Mononuclear cell (primary cell): ENCODE measurements at regions not wholly inside any gene's neighbourhood (a gene's known extent, or its start where the extent isn't known, plus 50 kb on each side); places are given as distances from the start of the nearest gene placed in this dataset.
"Not testable (repeated sequence)": the region's sequence is repeated elsewhere in the genome, so short reads cannot be mapped to it uniquely, and the experiment has no call there.

ENCODE experiments used
- H3K27me3 ChIP-seq: 2 replicates; pipeline ENCODE4 v1.6.0; 2011; ENCODE audit warnings: low read length, control low read depth; ENCODE audit not compliant: insufficient read depth
- H3K4me1 ChIP-seq: 2 replicates; pipeline ENCODE4 v1.5.1; 2011; ENCODE audit warnings: mild to moderate bottlenecking, low read length, control low read depth; ENCODE audit not compliant: insufficient read depth
- H3K4me3 ChIP-seq: 2 replicates; pipeline ENCODE4 v1.5.1; 2011; ENCODE audit warnings: mild to moderate bottlenecking, low read length, moderate library complexity
- H3K9me3 ChIP-seq: 2 replicates; pipeline ENCODE4 v1.5.1; 2011; ENCODE audit warnings: low read depth, mild to moderate bottlenecking, control low read depth, low read length

GRCh38 chr10:64708884-64709681 is 1187.9 kb downstream of the REEP3 start:
- Histone ChIP-seq H3K4me3 (no peak overlapping the region), H3K9me3 (no peaks in the 10 kb centered on the region), H3K27me3 (no peaks in the 10 kb centered on the region), H3K4me1 (no peaks in the 10 kb centered on the region)

- Histone ChIP-seq H3K9me3 (no peaks in the 10 kb centered on the region), H3K4me3 (no peak overlapping the region), H3K4me1 (no peaks in the 10 kb centered on the region), H3K27me3 (no peaks in the 10 kb centered on the region)
Measured at GRCh38 chr10:64726466-64726865, 1205.3 kb downstream of the REEP3 start.

GRCh38 chr10:64731016-64731415 is 1209.8 kb downstream of the REEP3 start:
- Histone ChIP-seq H3K9me3 (no peaks in the 10 kb centered on the region), H3K4me3 (no peak overlapping the region), H3K27me3 (no peaks in the 10 kb centered on the region)

GRCh38 chr10:64732372-64732957 is 1211.3 kb downstream of the REEP3 start:
- no peaks in the 10 kb centered on the region for H3K9me3 ChIP-seq
- H3K4me3 ChIP-seq, result no peak overlapping the region
- no peaks in the 10 kb centered on the region for H3K27me3 ChIP-seq
- H3K4me1 ChIP-seq, result no peaks in the 10 kb centered on the region

More at GRCh38 chr10:64731016-64731415, 1209.8 kb downstream of the REEP3 start:
- H3K4me1 ChIP-seq, result no peaks in the 10 kb centered on the region

- H3K4me3 ChIP-seq, result no peak overlapping the region
- no peaks in the 10 kb centered on the region for H3K4me1 ChIP-seq
- H3K27me3 ChIP-seq, result no peaks in the 10 kb centered on the region
- no peaks in the 10 kb centered on the region for H3K9me3 ChIP-seq
Measured at GRCh38 chr10:64733980-64734379, 1212.8 kb downstream of the REEP3 start.

- no peaks in the 10 kb centered on the region for H3K4me1 ChIP-seq
- H3K27me3 ChIP-seq, result no peaks in the 10 kb centered on the region
- H3K4me3 ChIP-seq, result no peak overlapping the region
- H3K9me3 ChIP-seq, result no peaks in the 10 kb centered on the region
Measured at GRCh38 chr10:64738462-64738861, 1217.3 kb downstream of the REEP3 start.

- H3K4me1 ChIP-seq, result no peaks in the 10 kb centered on the region
- H3K27me3 ChIP-seq, result no peaks in the 10 kb centered on the region
Measured at GRCh38 chr10:64745565-64745964, 1224.4 kb downstream of the REEP3 start.

GRCh38 chr10:64750672-64751071 is 1229.5 kb downstream of the REEP3 start:
- Histone ChIP-seq H3K9me3 (no peaks in the 10 kb centered on the region), H3K27me3 (no peaks in the 10 kb centered on the region), H3K4me1 (no peaks in the 10 kb centered on the region), H3K4me3 (no peak overlapping the region)

More at GRCh38 chr10:64745565-64745964, 1224.4 kb downstream of the REEP3 start:
- H3K9me3 ChIP-seq, result no peaks in the 10 kb centered on the region
- no peak overlapping the region for H3K4me3 ChIP-seq

- no peaks in the 10 kb centered on the region for H3K9me3 ChIP-seq
- H3K4me3 ChIP-seq, result no peak overlapping the region
- H3K4me1 ChIP-seq, result no peaks in the 10 kb centered on the region
- no peaks in the 10 kb centered on the region for H3K27me3 ChIP-seq
Measured at GRCh38 chr10:64753516-64753915, 1232.3 kb downstream of the REEP3 start.

GRCh38 chr10:64760371-64760770 is 1239.2 kb downstream of the REEP3 start:
- Histone ChIP-seq H3K9me3 (no peaks in the 10 kb centered on the region), H3K4me1 (no peaks in the 10 kb centered on the region), H3K27me3 (no peaks in the 10 kb centered on the region)

GRCh38 chr10:64762861-64763260 is 1241.7 kb downstream of the REEP3 start:
- no peak overlapping the region for H3K4me3 ChIP-seq
- H3K9me3 ChIP-seq, result no peaks in the 10 kb centered on the region
- no peaks in the 10 kb centered on the region for H3K27me3 ChIP-seq
- H3K4me1 ChIP-seq, result no peaks in the 10 kb centered on the region

More at GRCh38 chr10:64760371-64760770, 1239.2 kb downstream of the REEP3 start:
- no peak overlapping the region for H3K4me3 ChIP-seq

GRCh38 chr10:64765498-64765897 is 1244.3 kb downstream of the REEP3 start:
- no peaks in the 10 kb centered on the region for H3K4me1 ChIP-seq
- H3K27me3 ChIP-seq, result no peaks in the 10 kb centered on the region
- no peak overlapping the region for H3K4me3 ChIP-seq
- H3K9me3 ChIP-seq, result no peaks in the 10 kb centered on the region

GRCh38 chr10:64771253-64772050 is 1250.3 kb downstream of the REEP3 start:
- no peaks in the 10 kb centered on the region for H3K4me1 ChIP-seq
- H3K4me3 ChIP-seq, result no peak overlapping the region
- no peaks in the 10 kb centered on the region for H3K27me3 ChIP-seq
- no peaks in the 10 kb centered on the region for H3K9me3 ChIP-seq

- H3K9me3 ChIP-seq, result no peaks in the 10 kb centered on the region
- H3K4me3 ChIP-seq, result no peak overlapping the region
- no peaks in the 10 kb centered on the region for H3K4me1 ChIP-seq
- no peaks in the 10 kb centered on the region for H3K27me3 ChIP-seq
Measured at GRCh38 chr10:64773357-64773756, 1252.2 kb downstream of the REEP3 start.

GRCh38 chr10:64784451-64784850 is 1263.2 kb downstream of the REEP3 start:
- H3K4me1 ChIP-seq, H3K27me3 ChIP-seq, H3K9me3 ChIP-seq, H3K4me3 ChIP-seq: not testable (repeated sequence)
